OCI-M1 (cell line): ENCODE measurements at regions not wholly inside any gene's neighbourhood (a gene's known extent, or its start where the extent isn't known, plus 50 kb on each side); places are given as distances from the start of the nearest gene placed in this dataset.

Source experiments
- DNase-seq: peaks from one replicate; lab custom pipeline; 2025; lab: John Stamatoyannopoulos, UW

DNA sequence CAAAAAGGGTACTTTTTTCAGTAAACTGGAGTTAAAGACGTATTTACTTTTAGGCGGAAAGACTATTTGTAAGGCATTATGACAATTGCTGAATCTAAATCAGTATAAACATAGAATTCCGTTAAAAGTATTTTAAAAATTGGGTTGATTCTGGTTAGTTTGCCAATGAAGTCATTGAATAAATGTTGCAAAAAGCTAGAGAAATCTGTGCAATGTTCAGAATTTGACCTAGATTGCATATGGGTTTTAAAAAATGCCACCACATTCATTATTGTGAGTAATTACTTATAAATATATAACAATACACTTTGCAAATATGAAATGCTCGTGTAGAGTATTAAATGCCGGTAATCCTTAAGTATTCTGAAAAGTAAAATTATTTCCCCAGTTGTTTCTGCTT is 116.5 kb upstream of the EEF1E1 start:
- DNase-seq, result no peak

DNA sequence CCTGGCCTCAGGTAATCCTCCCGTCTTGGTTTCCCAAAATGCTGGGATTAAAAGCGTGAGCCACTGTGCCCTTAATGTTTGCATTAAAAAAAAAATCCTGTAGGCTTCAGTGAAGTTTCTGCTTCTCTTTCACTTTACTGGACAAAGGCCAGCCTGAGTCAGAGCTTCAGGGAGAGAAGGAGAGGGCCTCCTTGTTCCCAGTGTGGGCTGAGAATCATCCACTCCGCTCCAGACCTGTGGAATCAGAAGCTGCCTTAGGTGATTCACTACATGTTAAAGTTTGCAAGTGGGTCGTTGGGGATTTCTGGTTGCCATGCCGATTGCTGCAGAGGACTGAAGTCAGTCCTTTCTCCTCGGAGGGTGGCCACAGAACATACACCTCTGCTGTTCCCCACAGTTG is 113.3 kb upstream of the EEF1E1 start:
- DNase-seq, result no peak

DNA sequence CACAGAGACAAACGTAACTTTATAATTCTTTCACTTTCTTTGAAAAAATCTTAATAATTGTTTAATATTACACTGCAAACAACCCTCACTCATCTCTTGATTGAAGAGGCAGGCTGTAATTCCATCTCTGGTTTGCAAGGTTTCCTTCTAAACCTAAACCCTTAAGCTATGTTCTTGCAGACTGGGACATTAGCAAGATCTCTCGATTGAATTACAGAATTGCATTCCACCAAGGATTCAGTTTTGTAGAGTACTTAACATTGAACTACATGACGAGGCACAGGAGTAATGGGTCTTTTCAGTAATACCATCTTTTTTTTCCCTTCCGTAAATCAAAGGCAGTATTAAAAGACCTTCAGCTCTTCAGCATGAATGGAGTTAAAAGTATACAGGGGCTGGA is 111.6 kb upstream of the EEF1E1 start:
- no peak for DNase-seq

DNA sequence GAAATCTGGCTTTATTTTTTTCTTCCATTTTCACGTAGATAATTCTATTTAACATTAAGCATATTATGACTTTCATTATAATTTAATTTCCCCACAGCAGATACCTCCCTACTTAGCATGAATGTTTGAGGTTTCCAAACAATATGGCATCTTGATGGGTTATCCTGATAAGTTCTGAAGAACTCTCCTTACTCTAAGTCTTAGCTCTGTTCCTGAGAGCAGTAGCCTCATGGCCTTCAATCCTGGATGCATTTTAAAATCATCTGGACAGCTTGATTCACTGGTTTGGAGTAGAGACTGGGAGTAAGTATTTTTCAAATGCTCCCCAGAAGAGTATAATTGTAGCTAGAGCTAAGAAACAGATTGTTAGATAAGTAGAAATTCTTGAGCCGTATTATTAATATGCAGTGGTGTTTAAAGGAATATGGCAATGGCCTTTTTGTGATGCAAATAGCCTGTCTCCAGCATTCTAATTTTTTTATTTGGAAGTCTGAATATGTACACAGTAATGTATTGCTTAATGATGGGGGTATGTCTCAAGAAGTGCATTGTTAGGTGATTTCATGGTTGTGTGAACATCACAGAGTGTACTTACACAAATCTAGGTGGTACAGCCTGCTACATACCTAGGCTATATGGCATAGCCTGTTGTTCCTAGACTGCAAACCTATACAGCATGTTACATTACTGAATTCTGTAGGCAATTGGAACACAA is 110.5 kb upstream of the EEF1E1 start:
- no peak for DNase-seq

DNA sequence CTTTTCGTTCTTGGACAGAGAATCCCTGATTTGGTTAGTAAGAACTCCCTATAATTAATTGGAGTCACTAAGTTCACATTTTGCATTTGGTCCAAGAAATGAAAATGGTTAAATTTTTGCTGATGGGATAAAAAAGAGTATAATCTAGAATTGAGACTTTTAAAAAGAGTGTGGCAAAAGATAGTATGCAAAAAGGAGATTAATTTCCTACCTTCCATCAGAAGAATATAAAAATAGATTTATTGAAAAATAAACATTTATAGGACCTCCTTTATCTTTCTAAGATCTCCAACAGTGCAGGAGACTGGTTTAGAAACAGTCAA is 105.5 kb upstream of the EEF1E1 start:
- DNase-seq, result no peak

DNA sequence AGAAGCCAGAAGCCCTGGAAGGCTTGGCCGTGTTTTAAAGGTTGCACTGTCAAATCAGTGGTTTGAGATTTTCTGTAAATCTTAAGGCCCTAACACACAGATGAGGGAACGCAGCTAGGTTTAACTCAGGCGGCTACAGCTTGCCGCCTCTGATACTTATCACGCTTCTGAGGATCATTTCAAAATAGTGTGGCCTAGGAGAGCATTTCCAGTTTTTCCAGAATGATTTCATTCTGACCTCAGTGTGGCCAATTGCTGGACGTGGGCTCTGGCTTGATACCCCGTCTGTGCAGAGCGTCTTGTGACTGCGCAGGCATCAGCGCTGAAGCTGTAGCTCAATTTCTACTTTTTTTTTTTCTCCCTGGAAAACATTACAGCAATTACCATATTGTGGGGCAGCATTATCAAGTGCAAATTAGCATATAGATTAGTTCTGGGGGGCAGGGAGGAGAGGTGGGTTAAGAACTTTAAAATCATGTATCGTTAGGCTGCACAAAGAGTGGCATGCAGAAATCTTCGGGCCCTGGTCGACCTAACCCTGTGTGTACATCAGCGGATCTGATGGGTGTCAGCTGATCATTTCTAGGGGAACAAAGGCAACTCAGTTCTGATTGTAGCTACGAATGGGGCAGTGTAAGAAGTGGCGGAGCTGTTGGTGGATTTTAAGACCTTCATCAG is 105.0 kb upstream of the EEF1E1 start:
- no peak for DNase-seq

DNA sequence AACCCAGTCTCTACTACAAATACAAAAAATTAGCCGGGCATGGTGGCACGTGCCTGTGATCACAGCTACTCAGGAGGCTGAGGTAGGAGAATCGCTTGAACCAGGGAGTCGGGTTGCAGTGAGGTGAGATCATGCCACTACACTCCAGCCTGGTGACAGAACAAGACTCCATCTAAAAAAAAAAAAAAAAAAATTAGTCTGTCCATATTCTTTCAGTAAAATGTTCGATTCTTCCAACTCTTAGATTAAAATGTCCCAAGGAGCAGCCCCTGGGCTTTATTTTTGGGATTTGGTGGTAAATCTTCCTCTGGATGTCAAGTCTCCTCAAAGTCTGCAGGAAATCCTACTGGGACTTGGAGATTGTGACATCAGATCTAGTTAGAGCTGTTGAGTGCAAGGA is 101.0 kb upstream of the EEF1E1 start:
- no peak for DNase-seq

DNA sequence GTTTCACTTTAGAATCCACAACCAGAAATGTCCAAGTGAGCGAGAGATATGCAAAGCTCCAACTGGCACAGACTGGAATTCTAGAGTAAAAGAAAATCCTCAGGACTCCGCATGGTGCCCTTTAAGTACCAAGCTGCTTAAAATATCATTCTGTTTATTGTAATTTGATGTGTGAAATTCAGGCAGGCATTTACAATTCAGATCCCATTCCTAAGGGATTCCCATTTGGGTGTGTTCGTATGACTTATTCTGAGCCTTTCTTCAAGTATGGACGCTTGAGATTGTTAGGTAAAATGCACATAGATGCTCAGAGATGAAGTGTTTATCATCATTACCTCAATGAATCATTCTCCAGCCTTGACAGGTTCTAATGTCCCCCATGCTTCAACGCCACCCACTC is 99.3 kb upstream of the EEF1E1 start:
- DNase-seq, result no peak

DNA sequence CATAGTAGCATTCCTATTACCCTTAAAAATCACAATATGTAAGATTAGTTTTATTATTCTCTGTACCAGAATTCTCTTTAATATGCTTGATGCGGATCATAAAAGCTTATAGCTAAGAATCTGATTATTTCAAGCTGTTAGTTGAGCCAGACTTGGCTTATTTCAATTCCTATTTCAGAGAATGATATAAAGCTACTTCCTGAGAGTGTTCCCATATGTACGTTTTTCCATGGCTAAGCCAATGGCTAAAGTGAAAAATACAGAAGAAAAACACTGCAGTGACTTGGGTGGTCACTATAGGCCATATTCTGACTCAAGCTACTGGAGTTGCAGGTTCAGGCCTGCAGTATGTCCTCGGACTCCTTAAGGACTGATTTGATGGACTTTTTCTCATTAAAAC is 97.9 kb upstream of the EEF1E1 start:
- DNase-seq, result no peak

DNA sequence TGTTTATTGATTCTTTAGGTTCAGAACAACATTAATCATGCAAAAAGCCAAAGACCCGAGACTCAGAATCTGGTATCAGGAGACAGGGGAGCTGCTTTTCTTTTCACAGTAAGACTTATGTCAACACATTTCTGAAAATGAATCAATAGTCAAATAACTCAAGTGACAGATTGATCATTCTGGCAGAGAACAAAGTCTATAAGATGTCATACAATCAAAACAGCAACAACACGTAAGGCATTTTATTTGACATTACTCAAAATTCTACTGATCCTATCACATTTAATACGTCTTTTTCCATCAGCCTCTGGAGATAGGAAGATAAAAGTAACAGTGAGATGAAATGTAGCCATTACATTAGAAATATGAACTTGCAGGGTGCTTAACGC is 93.4 kb upstream of the EEF1E1 start:
- DNase-seq, result no peak

DNA sequence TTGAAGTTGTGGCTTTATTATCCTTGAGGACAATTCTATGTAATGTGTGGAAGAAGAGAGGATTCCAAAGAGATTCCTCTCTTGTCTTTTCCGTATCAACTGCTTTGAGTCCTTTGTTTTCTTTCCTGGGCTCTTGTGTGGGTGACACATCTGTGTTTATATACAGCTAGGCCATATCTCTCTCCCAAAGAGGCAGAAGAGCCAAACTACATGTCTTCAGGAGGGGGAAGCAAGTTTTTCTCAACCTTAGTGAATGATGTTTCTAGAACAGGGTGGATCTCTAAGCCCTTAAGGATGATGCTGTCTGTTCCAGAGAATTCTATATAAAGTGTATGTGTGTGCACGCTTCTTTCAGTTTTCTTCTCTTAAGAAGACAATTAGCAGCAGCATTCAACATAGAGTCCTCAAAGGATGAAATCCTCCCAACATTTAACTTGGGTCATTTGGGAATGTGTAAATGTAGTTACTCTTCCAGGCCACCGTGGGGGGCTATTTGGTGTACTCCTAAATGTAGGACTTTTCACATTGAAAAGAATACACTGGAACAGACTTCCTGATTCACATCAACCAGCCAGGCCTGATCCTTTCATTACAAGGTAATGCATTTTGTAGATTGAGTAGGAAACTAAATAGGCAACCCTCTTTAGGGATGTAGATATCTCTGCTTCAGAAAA is 92.8 kb upstream of the EEF1E1 start:
- peak; percentile 41 for DNase-seq

DNA sequence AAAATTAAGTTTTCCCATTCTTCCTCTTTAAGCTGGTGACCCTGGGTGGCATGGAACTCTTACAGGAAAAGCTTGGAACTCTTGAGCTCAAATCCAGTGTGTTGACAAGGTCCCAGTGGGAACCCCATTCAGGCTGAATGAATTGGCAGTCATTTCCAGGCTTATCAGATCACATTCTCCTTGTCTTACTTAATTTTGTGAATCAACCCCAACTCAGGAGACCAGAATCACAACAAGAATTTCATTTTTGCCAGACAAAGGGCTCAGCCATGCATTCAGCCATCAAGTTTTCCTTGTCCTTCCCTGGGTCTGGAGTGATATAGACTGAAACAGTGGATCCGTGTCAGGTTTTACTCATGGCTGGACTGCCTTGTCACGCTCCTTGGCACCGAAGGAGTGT is 92.1 kb upstream of the EEF1E1 start:
- DNase-seq, result no peak

DNA sequence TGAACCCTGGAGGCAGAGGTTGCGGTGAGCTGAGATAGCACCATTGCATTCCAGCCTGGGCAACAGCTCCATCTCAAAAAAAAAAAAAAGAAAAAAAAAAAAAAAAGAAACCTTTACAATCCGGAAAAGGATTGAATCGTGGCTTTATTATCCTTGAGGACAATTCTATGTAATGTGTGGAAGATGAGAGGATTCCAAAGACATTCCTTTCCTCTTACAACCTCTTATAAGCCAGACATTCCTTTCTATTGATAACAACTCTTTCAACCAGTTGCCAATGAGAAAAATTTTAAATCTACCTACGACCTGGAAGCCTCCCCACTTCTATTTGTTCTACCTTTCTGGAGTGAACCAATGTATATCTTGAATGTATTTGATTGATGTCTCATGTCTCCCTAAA is 91.2 kb upstream of the EEF1E1 start:
- no peak for DNase-seq

DNA sequence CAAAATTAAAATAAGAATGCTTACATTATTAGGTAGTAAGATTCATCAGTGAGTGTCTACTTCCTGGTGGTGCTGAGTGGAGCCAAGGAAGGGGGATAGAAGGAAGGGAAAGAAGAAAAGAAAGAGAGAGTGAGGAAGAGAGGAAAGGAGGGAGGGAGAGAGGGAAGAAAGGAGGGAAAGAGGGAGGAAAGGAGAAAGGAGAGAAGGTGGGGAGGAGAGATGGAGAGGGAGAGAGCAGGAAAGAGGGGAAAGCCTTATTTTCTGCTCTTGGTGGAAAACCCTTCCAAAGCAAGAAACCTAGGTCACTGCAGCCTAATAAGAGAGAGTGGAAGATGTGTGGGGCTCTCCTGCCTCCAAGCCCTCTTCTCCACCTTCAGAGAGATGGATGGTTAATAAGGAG is 90.2 kb upstream of the EEF1E1 start:
- no peak for DNase-seq

DNA sequence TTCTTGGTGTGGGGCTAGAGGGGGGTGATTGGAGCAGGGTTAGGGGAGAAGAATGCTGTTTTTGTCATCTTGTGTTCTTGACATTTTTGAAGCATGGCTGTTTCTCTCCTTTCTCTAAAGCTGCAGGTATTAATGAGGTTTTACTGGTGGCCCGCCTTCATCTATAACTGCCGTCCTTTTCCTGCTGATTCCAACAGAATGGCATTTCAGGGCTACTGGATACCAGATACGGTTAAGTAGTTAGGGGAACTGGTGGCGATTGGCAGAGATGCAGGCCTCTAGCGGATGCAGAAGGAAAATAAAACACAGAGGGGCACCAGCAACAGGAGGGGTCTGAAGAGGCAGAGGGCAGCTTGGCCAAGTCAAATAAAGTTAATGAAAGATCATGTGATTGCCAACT is 89.7 kb upstream of the EEF1E1 start:
- DNase-seq, result no peak

DNA sequence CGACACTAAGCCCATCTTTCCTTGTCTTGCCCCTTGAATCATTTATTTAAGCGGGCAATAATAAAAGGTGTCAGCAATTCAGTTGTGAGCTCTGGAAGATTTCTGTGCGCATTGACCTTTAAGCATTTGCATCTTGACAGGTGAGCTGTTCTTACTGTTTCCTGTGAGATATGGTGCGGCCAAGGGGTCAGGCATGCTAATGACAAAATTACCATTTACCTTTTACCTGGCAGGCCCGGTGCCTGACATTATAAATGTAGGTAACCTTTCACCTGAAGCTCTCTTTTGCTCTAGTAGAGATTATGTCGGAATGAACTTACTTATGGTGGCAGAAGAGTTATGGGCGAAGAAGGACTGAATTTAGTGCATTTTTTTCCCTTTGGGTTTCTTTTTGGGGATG is 89.3 kb upstream of the EEF1E1 start:
- DNase-seq, result no peak

DNA sequence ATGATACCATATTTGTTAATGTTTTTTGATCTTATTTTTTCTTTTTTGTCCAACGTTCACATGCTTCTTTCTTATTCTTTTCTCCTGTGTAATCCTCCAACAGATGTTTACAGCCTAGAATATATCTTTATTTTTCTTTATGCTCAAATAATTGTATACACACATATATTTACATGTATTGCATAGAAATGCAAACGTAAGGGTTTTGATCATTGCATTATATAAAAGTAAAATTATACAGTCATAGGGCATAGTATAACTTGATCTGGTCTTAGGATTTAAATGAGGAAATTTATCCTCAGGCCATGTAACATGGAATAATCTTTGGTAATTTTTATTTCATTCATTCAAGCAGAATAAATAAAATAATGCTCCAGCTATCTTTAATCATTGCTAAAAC is 84.9 kb upstream of the EEF1E1 start:
- no peak for DNase-seq

DNA sequence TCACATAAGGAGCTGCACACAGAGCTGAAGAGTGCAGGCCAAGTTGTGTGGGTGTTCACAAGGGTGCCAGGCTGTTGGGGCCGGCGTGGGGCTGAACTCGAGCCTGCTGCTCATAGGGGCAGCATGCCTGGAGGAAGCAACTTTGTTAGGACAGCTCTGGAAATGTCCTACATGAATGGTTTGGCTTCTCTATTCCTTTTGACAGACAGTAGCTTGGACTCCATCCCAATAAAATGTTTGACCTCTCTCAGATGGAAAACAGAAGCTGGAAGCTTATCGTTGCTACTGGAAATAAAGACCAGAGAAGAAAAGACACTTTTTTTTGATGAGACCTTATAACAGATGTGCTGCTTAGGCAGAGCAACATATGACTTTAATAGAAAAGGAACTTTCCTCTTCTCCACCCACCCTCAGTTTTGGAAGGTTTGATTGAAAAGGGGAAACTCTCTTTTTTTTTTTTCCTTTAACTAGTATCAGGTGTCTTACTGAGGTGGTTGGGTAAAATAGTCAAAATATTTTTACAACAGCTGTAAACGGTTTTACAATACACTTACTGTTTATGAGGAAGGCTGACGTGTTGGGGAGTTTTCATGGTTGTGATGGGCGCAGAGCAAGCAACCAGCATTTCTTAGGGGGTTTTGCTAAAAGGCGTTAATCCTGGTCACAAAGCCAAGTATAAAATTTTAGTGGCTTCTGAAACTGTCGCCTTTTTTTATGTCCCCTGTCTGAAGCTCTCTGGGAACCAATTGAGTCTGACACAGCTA is 80.7 kb upstream of the EEF1E1 start:
- DNase-seq, result no peak

DNA sequence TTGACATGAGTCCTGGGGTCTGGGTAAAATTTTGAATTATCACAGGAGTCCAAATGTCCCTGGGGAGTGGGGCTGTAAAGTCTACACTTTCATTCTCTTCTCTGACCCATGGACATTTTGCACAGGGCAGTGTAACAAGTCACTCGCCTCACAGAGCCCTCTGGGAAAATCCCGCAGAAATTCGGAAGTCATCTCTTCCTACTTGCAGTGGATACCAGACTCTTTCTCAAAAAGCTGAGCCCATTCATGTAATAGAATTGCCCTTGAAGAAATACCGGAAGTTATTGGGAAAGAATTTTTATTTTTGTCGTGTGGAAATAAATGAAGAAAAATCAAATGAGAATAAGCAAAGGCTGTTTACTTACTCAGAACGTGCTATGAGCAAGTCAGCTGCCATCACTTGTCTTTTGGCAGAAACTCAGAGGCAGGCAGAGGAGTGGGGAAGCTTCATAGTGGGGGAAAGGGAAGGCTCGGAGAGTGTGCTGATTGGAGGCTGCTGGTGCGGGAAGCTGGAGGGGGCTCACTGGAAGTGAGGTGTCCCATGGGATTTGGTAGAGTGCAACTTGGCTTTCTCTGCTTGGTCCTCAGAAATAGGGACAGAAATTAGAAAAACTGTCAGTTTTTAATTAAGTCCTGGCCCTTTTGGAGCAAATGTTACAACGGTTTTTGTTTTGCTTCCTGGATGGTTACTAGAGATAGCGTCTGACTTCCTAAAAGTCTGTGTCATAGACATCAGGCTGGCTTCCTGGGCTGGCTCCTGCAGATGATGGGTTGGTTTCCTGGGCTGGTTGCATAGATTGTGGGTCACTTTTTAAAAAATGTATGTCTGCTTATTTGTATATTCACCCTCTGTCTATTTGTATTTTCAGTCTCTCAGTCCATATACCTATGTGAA is 79.8 kb upstream of the EEF1E1 start:
- no peak for DNase-seq

DNA sequence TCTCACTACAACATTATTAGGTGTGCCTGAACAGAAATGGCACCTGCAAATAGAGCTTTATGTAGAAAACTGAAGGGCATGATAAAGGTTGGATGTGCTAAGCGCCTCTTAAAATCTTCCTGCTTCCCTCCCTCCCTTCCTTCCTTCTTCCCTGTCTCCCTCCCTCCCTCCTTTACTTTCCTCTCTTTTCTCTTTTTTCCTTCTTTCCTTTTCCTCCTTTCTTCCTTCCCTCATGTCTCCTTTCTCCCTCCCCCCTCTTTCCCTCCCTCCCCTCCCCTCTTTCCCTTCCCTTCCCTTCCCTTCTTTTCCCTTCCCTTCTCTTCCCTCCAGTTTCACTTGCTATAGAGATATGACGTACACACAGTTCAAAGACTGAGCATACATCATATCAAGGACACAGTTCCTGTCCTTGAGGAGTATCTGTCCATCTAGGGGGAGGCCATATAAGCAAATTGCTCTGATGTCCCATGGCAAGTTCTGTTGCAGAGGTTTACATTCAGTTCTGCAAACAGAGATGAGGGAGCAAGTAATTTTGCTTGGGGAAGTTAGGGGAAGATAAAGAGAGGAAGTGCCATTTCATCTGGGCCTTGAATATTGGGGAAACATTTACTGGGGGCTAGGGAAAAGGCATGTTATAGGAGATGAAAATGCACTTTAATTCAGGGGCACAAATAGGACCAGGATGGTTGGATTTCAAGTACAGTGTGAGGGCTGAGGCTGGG is 79.0 kb upstream of the EEF1E1 start:
- DNase-seq, result no peak
